H1 (cell line): ENCODE measurements at regions not wholly inside any gene's neighbourhood (a gene's known extent, or its start where the extent isn't known, plus 50 kb on each side); places are given as distances from the start of the nearest gene placed in this dataset.

Experiments used
- CTCF ChIA-PET: fragments of 300-600 bp; sonication (Branson Sonifier 250); formaldehyde crosslinking; loops from one replicate; lab custom pipeline; 2021; ENCODE audit not compliant: partially characterized antibody; lab: Charles Lee
- POLR2A ChIA-PET: fragments of 300-600 bp; sonication (Branson Sonifier 250); formaldehyde crosslinking; loops from one replicate; lab custom pipeline; 2021; ENCODE audit warnings: inconsistent platforms; ENCODE audit not compliant: partially characterized antibody; lab: Charles Lee
- DNase-seq, 2 experiments: peaks; one replicate each; pipeline versions ENCODE4 v3.0.0 to v3.0.0-alpha.2; 2010 to 2022; ENCODE audit warnings: low spot score in 2 of 2, low read depth in 1 of 2, mixed read lengths in 1 of 2
- FAIRE-seq: peaks from 2 replicates; lab custom pipeline; 2011; peaks lifted over from hg19 to GRCh38; lab: Jason Lieb, UNC
- H2AFZ ChIP-seq: 2 replicates; pipeline ENCODE4 v1.8.1; 2012; ENCODE audit warnings: low read length, inconsistent platforms
- H2AK5ac ChIP-seq: 2 replicates; pipeline ENCODE4 v1.6.1; 2013; ENCODE audit warnings: low read depth, low read length
- H2BK120ac ChIP-seq: replicated peaks from 2 replicates; pipeline ENCODE3; 2013; ENCODE audit warnings: low read depth, low read length, inconsistent platforms
- H2BK12ac ChIP-seq: 2 replicates; pipeline ENCODE4 v1.6.1; 2013; ENCODE audit warnings: low read depth, low read length
- H2BK15ac ChIP-seq: 2 replicates; pipeline ENCODE4 v1.6.1; 2013; ENCODE audit warnings: low read length
- H2BK20ac ChIP-seq: 2 replicates; pipeline ENCODE4 v1.6.1; 2013; ENCODE audit warnings: low read length
- H2BK5ac ChIP-seq: 2 replicates; pipeline ENCODE4 v1.6.1; 2013; ENCODE audit warnings: low read depth, low read length
- H3K14ac ChIP-seq: 2 replicates; pipeline ENCODE4 v1.6.1; 2013; ENCODE audit warnings: inconsistent platforms; ENCODE audit not compliant: insufficient read length
- H3K18ac ChIP-seq: 2 replicates; pipeline ENCODE4 v1.6.1; 2013; ENCODE audit warnings: low read length; ENCODE audit errors: extremely low read depth
- H3K23ac ChIP-seq: 2 replicates; pipeline ENCODE4 v1.6.1; 2013; ENCODE audit warnings: inconsistent platforms; ENCODE audit not compliant: insufficient read length
- H3K23me2 ChIP-seq: 2 replicates; pipeline ENCODE4 v1.6.1; 2013; ENCODE audit warnings: low read depth, low read length
- H3K27ac ChIP-seq: 2 replicates; pipeline ENCODE4 v1.6.1; 2011; ENCODE audit warnings: low read depth, low read length, inconsistent platforms
- H3K27me3 ChIP-seq, 4 experiments: replicated peaks in 1 of 4; 1 replicate in 1 of 4; 2 replicates in 3 of 4; pipeline versions ENCODE4 v1.6.1 to v1.8.1; 2011 to 2013; ENCODE audit warnings: low read length in 3 of 4, mild to moderate bottlenecking in 3 of 4, inconsistent platforms in 2 of 4, mixed read lengths in 2 of 4, moderate library complexity in 1 of 4; ENCODE audit not compliant: control insufficient read depth in 3 of 4, insufficient read depth in 3 of 4; ENCODE audit errors: extremely low read depth in 1 of 4
- H3K36me3 ChIP-seq, 4 experiments: 2 replicates each; pipeline versions ENCODE4 v1.6.1 to v1.8.1; 2011 to 2013; ENCODE audit warnings: mild to moderate bottlenecking in 4 of 4, low read length in 3 of 4, moderate library complexity in 2 of 4, control low read depth in 1 of 4, inconsistent platforms in 1 of 4; ENCODE audit not compliant: insufficient read depth in 4 of 4, control insufficient read depth in 2 of 4
- H3K4ac ChIP-seq: replicated peaks from 2 replicates; pipeline ENCODE3; 2013; ENCODE audit warnings: low read length, low read depth, mixed read lengths, inconsistent platforms; ENCODE audit not compliant: insufficient read length
- H3K4me1 ChIP-seq, 4 experiments: replicated peaks in 1 of 4; 1 replicate in 1 of 4; 2 replicates in 3 of 4; pipeline versions ENCODE4 v1.6.1 to v1.8.1; 2011 to 2013; ENCODE audit warnings: low read length in 3 of 4, inconsistent platforms in 2 of 4, mixed read lengths in 1 of 4; ENCODE audit not compliant: insufficient read depth in 4 of 4, control insufficient read depth in 3 of 4
- H3K4me2 ChIP-seq, 2 experiments: 2 replicates each; pipeline versions ENCODE4 v1.6.1 to v1.8.1; 2011 to 2013; ENCODE audit warnings: low read depth in 2 of 2, low read length in 2 of 2, control low read depth in 1 of 2, inconsistent platforms in 1 of 2, mild to moderate bottlenecking in 1 of 2; ENCODE audit not compliant: insufficient read depth in 1 of 2
- H3K4me3 ChIP-seq, 4 experiments: fragments of 200-600, 300-600 bp in 1 of 4; sonication (generic), shearing (Covaris generic), sonication (Bioruptor Twin) in 1 of 4; 2 replicates each; pipeline versions ENCODE4 v1.5.1 to v1.8.1; 2011 to 2016; ENCODE audit warnings: low read length in 4 of 4, low read depth in 3 of 4, control low read depth in 2 of 4, inconsistent platforms in 2 of 4, mild to moderate bottlenecking in 2 of 4, mixed read lengths in 1 of 4, moderate library complexity in 1 of 4; ENCODE audit not compliant: insufficient read depth in 2 of 4; ENCODE audit errors: extremely low read depth in 1 of 4
- H3K56ac ChIP-seq: replicated peaks from 2 replicates; pipeline ENCODE3; 2013; ENCODE audit warnings: low read depth, mild to moderate bottlenecking, mixed read lengths, low read length, inconsistent platforms; ENCODE audit not compliant: insufficient read length
- H3K79me1 ChIP-seq: 2 replicates; pipeline ENCODE4 v1.6.1; 2013; ENCODE audit warnings: low read depth, low read length, control low read depth
- H3K79me2 ChIP-seq, 2 experiments: 2 replicates each; pipeline versions ENCODE4 v1.6.1 to v1.8.1; 2012 to 2013; ENCODE audit warnings: low read length in 2 of 2, mild to moderate bottlenecking in 2 of 2, inconsistent platforms in 1 of 2; ENCODE audit not compliant: insufficient read depth in 2 of 2, control insufficient read depth in 1 of 2
- H3K9ac ChIP-seq, 4 experiments: replicated peaks in 1 of 4; 1 replicate in 1 of 4; 2 replicates in 3 of 4; pipeline versions ENCODE4 v1.6.1 to v1.8.1; 2011 to 2013; ENCODE audit warnings: low read depth in 3 of 4, low read length in 3 of 4, control low read depth in 2 of 4, mild to moderate bottlenecking in 2 of 4, moderate library complexity in 2 of 4, inconsistent platforms in 1 of 4; ENCODE audit errors: extremely low read depth in 1 of 4
- H3K9me3 ChIP-seq, 2 experiments: 2 replicates each; pipeline versions ENCODE4 v1.6.1 to v1.8.1; 2012 to 2013; ENCODE audit warnings: mild to moderate bottlenecking in 2 of 2, moderate library complexity in 2 of 2, control low read depth in 1 of 2, inconsistent platforms in 1 of 2, low read depth in 1 of 2, low read length in 1 of 2, mixed read lengths in 1 of 2; ENCODE audit not compliant: insufficient read depth in 2 of 2
- H4K20me1 ChIP-seq, 2 experiments: replicated peaks in 1 of 2; 2 replicates each; pipeline versions ENCODE3 to v1.8.1; 2011 to 2013; ENCODE audit warnings: inconsistent platforms in 2 of 2, low read length in 2 of 2, mild to moderate bottlenecking in 1 of 2; ENCODE audit not compliant: insufficient read depth in 2 of 2, control insufficient read depth in 1 of 2
- H4K5ac ChIP-seq: 2 replicates; pipeline ENCODE4 v1.6.1; 2013; ENCODE audit warnings: low read length, low read depth, mixed read lengths, inconsistent platforms; ENCODE audit not compliant: insufficient read length
- H4K8ac ChIP-seq: 2 replicates; pipeline ENCODE4 v1.8.0; 2013; ENCODE audit warnings: mild to moderate bottlenecking, moderate library complexity, low read length, inconsistent platforms; ENCODE audit not compliant: insufficient read depth; ENCODE audit errors: extremely low read depth
- H4K91ac ChIP-seq: replicated peaks from 2 replicates; pipeline ENCODE3; 2013; ENCODE audit warnings: low read length, mixed read lengths, inconsistent platforms; ENCODE audit not compliant: insufficient read length
- NANOG ChIP-seq: IDR thresholded peaks from 2 replicates; pipeline ENCODE4 v1.6.1; 2011; ENCODE audit warnings: low read length, low read depth, mild to moderate bottlenecking, inconsistent platforms; ENCODE audit not compliant: insufficient read depth, poor library complexity, severe bottlenecking
- SP4 ChIP-seq: IDR thresholded peaks from 2 replicates; pipeline ENCODE4 v1.6.1; 2012; ENCODE audit warnings: low read length, inconsistent platforms
- YY1 ChIP-seq: IDR thresholded peaks from 2 replicates; pipeline ENCODE4 v1.6.1; 2011; ENCODE audit warnings: low read depth, mild to moderate bottlenecking, low read length
- WGBS, 2 experiments: shearing (Covaris generic) in 1 of 2; methylation state at CpG; one replicate each; pipeline versions ENCODE4 v1.1.6 to v1.1.7; 2013 to 2015; ENCODE audit warnings: low lambda C conversion rate in 2 of 2, mixed read lengths in 2 of 2, inconsistent platforms in 1 of 2, low coverage in 1 of 2, missing lambda C conversion rate in 1 of 2; ENCODE audit not compliant: insufficient replicate concordance in 2 of 2, insufficient coverage in 1 of 2, insufficient read length in 1 of 2; ENCODE audit errors: extremely low coverage in 1 of 2, missing lambda C conversion rate in 1 of 2; 5-methylcytosine and 5-hydroxymethylcytosine counted together

- no peak for TF ChIP-seq SP4
- TF ChIP-seq NANOG: no peak
- TF ChIP-seq YY1: no peak
- Histone ChIP-seq H4K20me1 (no peaks in the 10 kb centered on the region), H2BK15ac (no peak overlapping the region), H3K18ac (peak overlapping the region; percentile 51; the same call in 1 of the 2 replicates), H3K4me1 (peaks cover 0 to 6% (median 3%) of the 10 kb centered on the region in 4 experiments; a peak in 4 of 7 replicates), H3K36me3 (no peaks in the 10 kb centered on the region), H2AFZ (no peak overlapping the region), H2BK120ac (peak overlapping the region; percentile 14), H3K56ac (no peak overlapping the region), H3K27ac (no peak overlapping the region), H3K23ac (no peak overlapping the region), H4K8ac (no peak overlapping the region), H3K4me2 (no peak overlapping the region), H3K23me2 (no peaks in the 10 kb centered on the region), H3K14ac (no peak overlapping the region), H2AK5ac (no peak overlapping the region), H4K5ac (no peak overlapping the region), H2BK12ac (no peak overlapping the region), H3K27me3 (no peaks in the 10 kb centered on the region), H3K4ac (peak overlapping the region; percentile 8), H3K9ac (no peak overlapping the region), H2BK5ac (no peak overlapping the region), H3K9me3 (no peaks in the 10 kb centered on the region), H4K91ac (peak overlapping the region; percentile 48), H3K4me3 (no peak overlapping the region), H2BK20ac (peak overlapping the region; percentile 68; the same call in 1 of the 2 replicates), H3K79me2 (no peaks in the 10 kb centered on the region), H3K79me1 (no peaks in the 10 kb centered on the region)
- ChIA-PET CTCF (interaction anchor here (0.6 to 1.2 kb wide), 2 partner anchors 52 to 85 kb away, joined by 3 to 4 read pairs; no protein-coding TSS in a partner anchor), POLR2A (no interaction called here)
- no peak for FAIRE-seq
- DNase-seq: no peak
- WGBS, 2 experiments: 82% methylated on average over 4 of the region's 4 CpGs; no CpG with 5 or more reads in 1 of the 2 experiments
Observed at GRCh38 chr4:55269995-55270394, 76.0 kb upstream of the SRD5A3 start.
